BE2C (cell line): ENCODE measurements at regions not wholly inside any gene's neighbourhood (a gene's known extent, or its start where the extent isn't known, plus 50 kb on each side); places are given as distances from the start of the nearest gene placed in this dataset.

Source experiments
- DNase-seq: peaks from one replicate; pipeline ENCODE4 v3.0.0-alpha.2; 2020
- H3K27me3 ChIP-seq: fragments of 250-450 bp; sonication (Bioruptor Pico); 2 replicates; pipeline ENCODE4 v1.5.1; 2020; ENCODE audit warnings: mild to moderate bottlenecking
- H3K36me3 ChIP-seq: fragments of 250-450 bp; sonication (Bioruptor Pico); 2 replicates; pipeline ENCODE4 v1.5.1; 2020; ENCODE audit warnings: mild to moderate bottlenecking
- H3K4me1 ChIP-seq: fragments of 250-450 bp; sonication (Bioruptor Pico); 2 replicates; pipeline ENCODE4 v1.5.1; 2020
- H3K4me3 ChIP-seq: 2 replicates; pipeline ENCODE4 v1.5.1; 2011; ENCODE audit warnings: low read depth, low read length
- H3K9me3 ChIP-seq: fragments of 250-450 bp; sonication (Bioruptor Pico); 2 replicates; pipeline ENCODE4 v1.5.1; 2020
- CTCF ChIP-seq: IDR thresholded peaks from 2 replicates; pipeline ENCODE4 v1.5.1; 2012; ENCODE audit warnings: mild to moderate bottlenecking, low read depth, low read length

DNA sequence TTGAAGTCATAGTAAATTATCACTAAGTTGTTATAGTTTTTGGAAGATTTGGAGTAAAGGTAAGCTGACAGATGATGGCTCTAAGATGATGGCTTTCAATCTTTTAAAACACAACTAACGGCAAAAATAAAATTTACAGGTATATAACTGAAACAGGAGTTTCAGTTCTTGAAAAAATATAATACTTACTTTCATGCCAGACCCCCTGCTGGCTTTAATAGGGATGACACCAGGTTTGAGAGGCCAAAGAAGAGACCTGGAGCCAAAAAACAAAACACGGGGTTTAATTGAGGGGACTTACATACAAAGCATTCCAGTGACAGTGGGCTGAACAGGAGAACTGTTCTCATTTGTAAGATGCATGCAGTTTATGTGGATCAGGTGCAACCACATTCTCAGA is 301.7 kb upstream of the PCSK5 start:
- no peak for DNase-seq

DNA sequence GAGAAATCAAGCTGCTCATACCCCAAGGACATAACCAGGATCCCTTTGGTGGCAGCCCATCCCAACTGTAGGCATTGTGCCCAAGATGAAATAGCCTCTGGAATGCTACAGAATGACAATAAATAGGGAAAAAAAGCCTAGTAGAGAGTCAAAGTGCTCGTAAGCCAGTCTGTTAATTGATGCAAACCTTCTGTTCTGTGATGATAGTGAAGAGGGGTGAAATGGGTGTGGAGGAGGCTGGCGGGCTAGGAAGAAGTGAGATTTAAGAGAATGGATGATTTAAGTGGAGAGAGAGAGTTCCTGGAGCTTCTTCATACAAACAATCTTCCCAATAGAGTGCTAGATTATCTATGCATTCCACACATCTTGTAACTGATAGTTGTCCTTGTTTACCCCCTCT is 301.0 kb upstream of the PCSK5 start:
- DNase-seq, result no peak
- Histone ChIP-seq H3K4me3 (no peak overlapping the region), H3K27me3 (no peaks in the 10 kb centered on the region), H3K4me1 (no peaks in the 10 kb centered on the region), H3K36me3 (no peaks in the 10 kb centered on the region), H3K9me3 (no peaks in the 10 kb centered on the region)
- no peak for TF ChIP-seq CTCF

More for the DNA sequence above, 301.7 kb upstream of the PCSK5 start:
- H3K36me3 ChIP-seq, result no peaks in the 10 kb centered on the region
- no peaks in the 10 kb centered on the region for H3K4me1 ChIP-seq
- no peak overlapping the region for H3K4me3 ChIP-seq
- H3K27me3 ChIP-seq, result no peaks in the 10 kb centered on the region
- no peaks in the 10 kb centered on the region for H3K9me3 ChIP-seq
- peak; percentile 30 for TF ChIP-seq CTCF

DNA sequence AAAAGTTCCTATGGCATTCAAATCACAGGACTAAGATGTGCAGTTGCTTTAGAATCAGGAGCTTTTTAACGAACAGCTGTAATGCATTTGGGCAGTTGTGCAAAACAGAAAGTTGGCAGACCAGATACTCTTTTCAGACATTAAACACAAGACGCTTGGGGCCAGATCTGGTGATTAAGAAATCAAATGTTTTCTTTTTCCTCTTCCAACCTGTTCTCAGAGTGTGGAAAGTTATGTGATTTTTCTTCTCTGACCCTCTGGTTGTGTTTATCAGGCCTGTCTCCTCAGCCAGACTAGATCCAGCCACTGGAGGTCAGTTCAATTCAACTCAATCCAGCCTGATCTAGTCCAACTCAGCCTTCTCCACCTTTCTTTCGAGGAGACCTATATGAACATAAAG is 298.5 kb upstream of the PCSK5 start:
- H3K9me3 ChIP-seq, result no peaks in the 10 kb centered on the region
- H3K36me3 ChIP-seq, result no peaks in the 10 kb centered on the region
- TF ChIP-seq CTCF, result no peak
- no peak for DNase-seq
- no peaks in the 10 kb centered on the region for H3K27me3 ChIP-seq
- H3K4me1 ChIP-seq, result no peaks in the 10 kb centered on the region
- no peak overlapping the region for H3K4me3 ChIP-seq

DNA sequence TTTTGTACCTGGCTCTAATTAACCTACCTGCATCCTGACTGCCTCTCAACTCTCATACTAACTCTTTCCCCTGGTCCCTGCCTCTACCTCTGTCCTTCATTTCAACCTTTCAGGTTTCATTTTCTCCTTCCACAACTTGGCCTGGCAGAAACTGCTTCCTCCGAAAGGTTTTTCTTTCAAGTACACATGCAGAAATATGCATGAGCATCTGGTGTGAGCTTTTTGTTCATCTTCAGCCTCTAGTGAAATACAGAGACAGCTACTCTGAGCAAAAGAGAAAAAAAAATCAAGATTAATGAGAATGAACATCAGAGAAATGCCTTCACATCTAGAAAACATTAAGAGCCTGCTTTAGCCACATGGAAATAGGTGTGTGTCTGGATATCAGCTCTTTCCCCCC is 297.9 kb upstream of the PCSK5 start:
- Histone ChIP-seq H3K36me3 (no peaks in the 10 kb centered on the region), H3K9me3 (no peaks in the 10 kb centered on the region), H3K4me1 (no peaks in the 10 kb centered on the region), H3K27me3 (no peaks in the 10 kb centered on the region), H3K4me3 (no peak overlapping the region)
- no peak for DNase-seq
- TF ChIP-seq CTCF, result no peak

DNA sequence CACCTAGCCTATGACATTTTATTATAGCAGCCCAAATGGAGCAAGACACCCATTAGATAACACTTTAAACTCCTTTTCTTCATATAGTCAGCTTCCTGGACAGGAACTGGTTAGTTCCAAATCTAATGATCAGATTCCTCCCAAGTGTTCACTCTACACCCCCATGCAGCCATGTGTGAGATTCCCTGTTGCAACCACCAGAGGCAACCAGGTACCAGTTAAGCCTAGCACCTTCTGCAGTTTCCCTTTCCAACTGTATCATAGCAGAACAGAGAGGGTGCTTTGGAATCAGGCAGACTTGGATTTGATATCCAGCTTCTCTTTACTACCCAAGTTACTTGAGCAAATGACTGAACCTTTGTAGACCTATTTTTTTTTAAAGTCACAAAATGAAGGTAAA is 296.6 kb upstream of the PCSK5 start:
- no peak for DNase-seq
- Histone ChIP-seq H3K9me3 (no peaks in the 10 kb centered on the region), H3K4me1 (no peaks in the 10 kb centered on the region), H3K4me3 (no peak overlapping the region), H3K36me3 (no peaks in the 10 kb centered on the region), H3K27me3 (no peaks in the 10 kb centered on the region)
- no peak for TF ChIP-seq CTCF

GRCh38 chr9:75599126-75599525 is 291.3 kb upstream of the PCSK5 start:
- no peak for DNase-seq
- no peaks in the 10 kb centered on the region for H3K36me3 ChIP-seq
- no peaks in the 10 kb centered on the region for H3K4me1 ChIP-seq
- no peaks in the 10 kb centered on the region for H3K9me3 ChIP-seq
- no peak overlapping the region for H3K4me3 ChIP-seq
- H3K27me3 ChIP-seq, result no peaks in the 10 kb centered on the region
- TF ChIP-seq CTCF, result no peak
